ENCODE measurements at regions not wholly inside any gene's neighbourhood (a gene's known extent, or its start where the extent isn't known, plus 50 kb on each side); places are given as distances from the start of the nearest gene placed in this dataset.

DNA sequence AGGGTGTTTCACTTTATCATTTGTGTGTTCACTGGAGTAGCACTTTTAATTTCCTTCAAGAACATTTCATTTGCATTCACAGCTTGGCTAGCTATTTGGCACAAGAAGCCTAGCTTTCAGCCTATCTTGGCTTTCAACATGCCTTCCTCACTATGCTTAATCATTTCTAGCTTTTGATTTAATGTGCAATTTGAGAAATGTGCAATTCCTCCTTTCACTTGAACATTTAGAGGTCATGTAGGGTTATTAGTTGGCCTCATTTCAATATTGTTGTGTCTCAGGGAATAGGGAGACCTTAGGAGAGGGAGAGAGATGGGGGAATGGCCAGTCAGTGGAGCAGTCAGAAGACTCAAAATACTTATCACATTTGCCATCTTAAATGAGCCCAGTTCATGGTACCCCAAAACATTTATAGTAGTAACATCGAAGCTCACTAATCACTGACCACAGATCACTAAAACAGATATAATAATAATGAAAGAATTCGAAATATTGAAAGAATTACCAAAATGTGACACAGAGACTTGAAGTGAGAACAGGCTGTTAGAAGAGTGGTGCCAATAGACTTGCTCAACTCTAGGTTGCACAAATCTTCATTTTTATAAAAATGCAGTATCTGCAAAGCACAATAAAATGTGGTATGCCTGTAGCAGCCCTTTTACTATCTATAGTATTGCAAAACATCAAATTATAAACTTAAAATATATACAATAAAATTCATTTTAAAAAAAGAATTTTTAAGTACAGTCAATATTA is 561.2 kb downstream of the METTL4 start:
- no peak overlapping the region for H3K9ac ChIP-seq (ENCODE audit: insufficient read length)
- no peak for TF ChIP-seq EZH2 (IDR thresholded peaks at IDR 0.05)
- TF ChIP-seq FOXP2 (optimal IDR thresholded peaks at IDR 0.05; ENCODE audit: control extremely low read depth, extremely low read length, insufficient read depth) = no peak
- TF ChIP-seq POLR2AphosphoS5 (IDR thresholded peaks at IDR 0.05; ENCODE audit: borderline replicate concordance, low read depth, low read length) = no peak
- no peaks in the 10 kb centered on the region for H3K9me3 ChIP-seq (ENCODE audit: low read depth, low read length)
- no peak overlapping the region for H3K4me3 ChIP-seq
- H3K27ac ChIP-seq = no peak overlapping the region
- DNase-seq (ENCODE audit: low read depth, low spot score) = no peak
- no peaks in the 10 kb centered on the region for H3K36me3 ChIP-seq (ENCODE audit: insufficient read depth, low read length)

- TF ChIP-seq FOXP2 (optimal IDR thresholded peaks at IDR 0.05; ENCODE audit: control extremely low read depth, extremely low read length, insufficient read depth) (no peak), EZH2 (IDR thresholded peaks at IDR 0.05) (no peak), POLR2AphosphoS5 (IDR thresholded peaks at IDR 0.05; ENCODE audit: borderline replicate concordance, low read depth, low read length) (no peak)
- Histone ChIP-seq H3K27ac (no peak overlapping the region), H3K4me3 (no peak overlapping the region), H3K36me3 (ENCODE audit: insufficient read depth, low read length) (no peaks in the 10 kb centered on the region), H3K9ac (ENCODE audit: insufficient read length) (no peak overlapping the region), H3K9me3 (ENCODE audit: low read depth, low read length) (no peaks in the 10 kb centered on the region)
- no peak for DNase-seq (ENCODE audit: low read depth, low spot score)
These were observed 544.3 kb downstream of the METTL4 start for GRCh38 chr18:2027016-2027415.

DNA sequence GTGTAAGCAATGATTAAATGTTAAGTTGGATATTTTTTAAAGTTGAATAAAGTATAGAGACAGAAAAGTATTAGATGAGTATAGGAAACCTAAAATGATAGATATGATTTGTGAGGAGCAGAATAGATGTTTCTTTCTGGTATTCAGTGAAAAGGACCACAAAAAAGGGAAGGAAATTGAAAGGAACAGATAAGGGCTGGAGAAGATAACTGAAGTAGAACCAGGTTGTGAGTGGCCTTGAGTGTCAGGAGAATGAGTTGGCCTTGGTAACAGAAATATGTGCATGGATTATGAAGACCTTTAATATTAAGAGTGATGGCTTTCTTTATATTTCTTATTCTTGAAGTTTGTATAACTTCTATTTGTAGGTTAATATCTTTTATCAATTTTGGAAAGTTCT is 543.5 kb downstream of the METTL4 start:
- no peak for DNase-seq (ENCODE audit: low read depth, low spot score)
- H3K9me3 ChIP-seq (ENCODE audit: low read depth, low read length) = no peaks in the 10 kb centered on the region
- H3K36me3 ChIP-seq (ENCODE audit: insufficient read depth, low read length) = no peaks in the 10 kb centered on the region
- no peak overlapping the region for H3K9ac ChIP-seq (ENCODE audit: insufficient read length)
- no peak overlapping the region for H3K4me3 ChIP-seq
- H3K27ac ChIP-seq = no peak overlapping the region
- TF ChIP-seq EZH2 (IDR thresholded peaks at IDR 0.05) (no peak), FOXP2 (optimal IDR thresholded peaks at IDR 0.05; ENCODE audit: control extremely low read depth, extremely low read length, insufficient read depth) (no peak), POLR2AphosphoS5 (IDR thresholded peaks at IDR 0.05; ENCODE audit: borderline replicate concordance, low read depth, low read length) (no peak)

- Histone ChIP-seq H3K27ac (no peak overlapping the region), H3K36me3 (ENCODE audit: insufficient read depth, low read length) (no peaks in the 10 kb centered on the region), H3K9ac (ENCODE audit: insufficient read length) (no peak overlapping the region), H3K9me3 (ENCODE audit: low read depth, low read length) (no peaks in the 10 kb centered on the region), H3K4me3 (no peak overlapping the region)
- DNase-seq (ENCODE audit: low read depth, low spot score) = no peak
- no peak for TF ChIP-seq FOXP2 (optimal IDR thresholded peaks at IDR 0.05; ENCODE audit: control extremely low read depth, extremely low read length, insufficient read depth)
- TF ChIP-seq POLR2AphosphoS5 (IDR thresholded peaks at IDR 0.05; ENCODE audit: borderline replicate concordance, low read depth, low read length) = no peak
- no peak for TF ChIP-seq EZH2 (IDR thresholded peaks at IDR 0.05)
These were observed 542.3 kb downstream of the METTL4 start for GRCh38 chr18:2028986-2029385.

DNA sequence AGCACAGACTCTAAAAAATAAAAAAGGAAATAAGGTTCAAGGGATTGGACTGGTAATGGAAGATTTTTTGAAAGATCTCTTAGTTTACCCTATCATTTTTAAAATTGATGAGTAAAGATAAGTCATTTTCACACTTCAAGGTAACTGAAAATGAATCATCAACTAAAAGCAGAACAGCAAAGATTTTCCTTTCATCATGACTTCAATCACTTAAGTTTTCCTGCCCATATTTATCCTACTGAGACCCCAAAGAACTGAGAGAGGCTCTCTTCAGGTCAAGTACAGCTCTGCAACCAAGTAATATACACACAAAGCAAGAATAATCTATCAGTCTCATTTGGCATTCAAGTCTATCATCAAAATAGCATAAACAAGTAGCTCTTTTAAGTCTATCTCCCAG is 540.7 kb downstream of the METTL4 start:
- no peak overlapping the region for H3K9ac ChIP-seq (ENCODE audit: insufficient read length)
- no peak for DNase-seq (ENCODE audit: low read depth, low spot score)
- no peak for TF ChIP-seq FOXP2 (optimal IDR thresholded peaks at IDR 0.05; ENCODE audit: control extremely low read depth, extremely low read length, insufficient read depth)
- no peak for TF ChIP-seq EZH2 (IDR thresholded peaks at IDR 0.05)
- no peak for TF ChIP-seq POLR2AphosphoS5 (IDR thresholded peaks at IDR 0.05; ENCODE audit: borderline replicate concordance, low read depth, low read length)
- no peak overlapping the region for H3K4me3 ChIP-seq
- H3K9me3 ChIP-seq (ENCODE audit: low read depth, low read length) = no peaks in the 10 kb centered on the region
- H3K27ac ChIP-seq = no peak overlapping the region
- no peaks in the 10 kb centered on the region for H3K36me3 ChIP-seq (ENCODE audit: insufficient read depth, low read length)

DNA sequence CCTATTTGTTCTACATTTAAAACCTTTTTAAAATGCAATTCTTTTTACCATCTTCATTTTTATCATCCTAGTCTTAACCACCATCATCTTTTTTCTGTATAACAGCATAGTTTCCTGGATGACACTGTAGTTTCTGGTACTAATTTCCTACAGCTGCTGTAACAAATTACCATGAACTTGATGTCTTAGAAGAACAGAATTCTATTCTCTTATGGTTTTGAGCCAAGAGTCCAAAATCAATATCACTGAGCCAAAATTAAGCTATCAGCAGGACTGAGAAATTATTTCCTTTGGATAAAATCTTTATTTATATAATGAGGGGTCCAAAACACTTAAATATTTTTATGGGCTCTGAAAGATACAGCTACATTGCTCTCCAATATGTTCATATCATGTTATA is 539.3 kb downstream of the METTL4 start:
- H3K36me3 ChIP-seq (ENCODE audit: insufficient read depth, low read length) = no peaks in the 10 kb centered on the region
- H3K27ac ChIP-seq = no peak overlapping the region
- DNase-seq (ENCODE audit: low read depth, low spot score) = no peak
- no peak overlapping the region for H3K4me3 ChIP-seq
- no peaks in the 10 kb centered on the region for H3K9me3 ChIP-seq (ENCODE audit: low read depth, low read length)
- H3K9ac ChIP-seq (ENCODE audit: insufficient read length) = no peak overlapping the region
- TF ChIP-seq POLR2AphosphoS5 (IDR thresholded peaks at IDR 0.05; ENCODE audit: borderline replicate concordance, low read depth, low read length) (no peak), FOXP2 (optimal IDR thresholded peaks at IDR 0.05; ENCODE audit: control extremely low read depth, extremely low read length, insufficient read depth) (no peak), EZH2 (IDR thresholded peaks at IDR 0.05) (no peak)

DNA sequence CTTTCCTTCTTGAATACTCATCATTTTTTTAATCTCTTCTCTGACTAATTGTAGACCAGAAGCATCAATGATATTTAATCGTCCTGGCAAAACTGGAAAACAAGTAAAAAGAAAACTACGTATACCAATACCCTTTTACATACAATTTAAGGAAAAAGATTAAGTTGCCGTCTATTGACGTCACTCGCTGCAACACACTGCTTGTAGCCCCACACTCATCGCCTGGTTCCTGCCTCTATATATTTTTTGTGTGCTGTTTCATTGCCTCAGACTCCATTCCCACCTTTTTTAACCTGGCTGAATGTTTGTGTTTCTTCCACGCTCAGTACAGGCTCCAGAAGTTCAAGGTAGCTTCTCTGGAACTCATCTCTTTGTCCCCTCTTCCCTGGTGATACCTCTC is 536.2 kb downstream of the METTL4 start:
- TF ChIP-seq FOXP2 (optimal IDR thresholded peaks at IDR 0.05; ENCODE audit: control extremely low read depth, extremely low read length, insufficient read depth) = no peak
- no peak for TF ChIP-seq POLR2AphosphoS5 (IDR thresholded peaks at IDR 0.05; ENCODE audit: borderline replicate concordance, low read depth, low read length)
- no peak for TF ChIP-seq EZH2 (IDR thresholded peaks at IDR 0.05)
- no peaks in the 10 kb centered on the region for H3K9me3 ChIP-seq (ENCODE audit: low read depth, low read length)
- no peaks in the 10 kb centered on the region for H3K36me3 ChIP-seq (ENCODE audit: insufficient read depth, low read length)
- no peak overlapping the region for H3K9ac ChIP-seq (ENCODE audit: insufficient read length)
- DNase-seq (ENCODE audit: low read depth, low spot score) = no peak
- no peak overlapping the region for H3K27ac ChIP-seq
- H3K4me3 ChIP-seq = no peak overlapping the region

GRCh38 chr18:2036086-2036485 is 535.2 kb downstream of the METTL4 start:
- no peaks in the 10 kb centered on the region for H3K9me3 ChIP-seq (ENCODE audit: low read depth, low read length)
- no peak overlapping the region for H3K9ac ChIP-seq (ENCODE audit: insufficient read length)
- H3K36me3 ChIP-seq (ENCODE audit: insufficient read depth, low read length) = no peaks in the 10 kb centered on the region
- no peak for DNase-seq (ENCODE audit: low read depth, low spot score)
- TF ChIP-seq POLR2AphosphoS5 (IDR thresholded peaks at IDR 0.05; ENCODE audit: borderline replicate concordance, low read depth, low read length) (no peak), FOXP2 (optimal IDR thresholded peaks at IDR 0.05; ENCODE audit: control extremely low read depth, extremely low read length, insufficient read depth) (no peak), EZH2 (IDR thresholded peaks at IDR 0.05) (no peak)
- no peak overlapping the region for H3K4me3 ChIP-seq
- H3K27ac ChIP-seq = no peak overlapping the region

DNA sequence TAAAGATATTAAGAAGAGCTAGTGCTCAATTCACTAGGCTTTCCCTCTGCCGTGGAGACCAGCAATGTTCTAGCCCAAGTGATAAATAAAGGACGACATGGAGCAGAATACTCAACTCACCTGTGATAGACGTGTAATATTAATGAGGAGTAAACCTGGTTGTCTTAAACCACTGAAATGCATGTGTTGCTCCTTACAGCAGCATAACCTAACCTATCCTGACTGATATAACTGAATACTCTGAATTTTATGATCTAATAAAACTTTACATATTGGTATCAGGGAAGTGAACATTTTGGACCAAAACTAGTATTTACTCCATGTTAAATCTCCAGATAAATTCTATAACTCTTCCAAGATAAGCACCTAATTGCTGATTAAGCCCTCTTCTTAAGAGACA is 531.0 kb downstream of the METTL4 start:
- no peak overlapping the region for H3K27ac ChIP-seq
- TF ChIP-seq POLR2AphosphoS5 (IDR thresholded peaks at IDR 0.05; ENCODE audit: borderline replicate concordance, low read depth, low read length) = no peak
- no peak for TF ChIP-seq EZH2 (IDR thresholded peaks at IDR 0.05)
- no peak for TF ChIP-seq FOXP2 (optimal IDR thresholded peaks at IDR 0.05; ENCODE audit: control extremely low read depth, extremely low read length, insufficient read depth)
- no peak overlapping the region for H3K9ac ChIP-seq (ENCODE audit: insufficient read length)
- DNase-seq (ENCODE audit: low read depth, low spot score) = no peak
- H3K36me3 ChIP-seq (ENCODE audit: insufficient read depth, low read length) = no peaks in the 10 kb centered on the region
- H3K4me3 ChIP-seq = no peak overlapping the region
- H3K9me3 ChIP-seq (ENCODE audit: low read depth, low read length) = no peaks in the 10 kb centered on the region
